ENCODE measurements at regions not wholly inside any gene's neighbourhood (a gene's known extent, or its start where the extent isn't known, plus 50 kb on each side); places are given as distances from the start of the nearest gene placed in this dataset.

DNA sequence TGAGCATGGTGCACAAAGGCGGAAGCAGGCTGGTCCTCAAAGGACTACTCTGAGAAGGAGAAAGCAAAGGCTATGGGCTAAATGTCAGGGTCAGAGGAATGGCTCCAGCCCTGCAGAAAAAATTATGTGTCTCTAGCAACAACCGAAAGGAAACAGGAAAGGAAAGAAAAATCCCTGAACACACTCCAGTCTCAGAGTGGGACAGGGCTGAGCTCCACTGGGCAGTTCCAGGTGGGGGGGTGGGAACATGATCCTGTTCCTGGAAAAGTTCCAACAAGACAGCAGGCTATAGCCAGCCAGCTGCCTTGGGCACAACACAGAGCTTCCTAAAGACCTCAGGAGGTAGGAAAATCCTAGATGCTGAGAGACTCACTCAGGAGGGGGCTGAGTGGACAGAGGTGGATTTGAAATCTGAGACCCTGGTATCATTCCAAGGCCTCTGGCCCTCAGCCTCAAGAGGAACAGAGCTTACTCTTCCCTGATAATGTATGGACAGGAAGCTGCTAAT, 1088.2 kb downstream of the TBC1D22A start:
- WGBS, 3 donors = 23 to 36% (median 26%) methylated on average over 2 of the region's 2 CpGs
- Histone ChIP-seq H3K4me3 (no peak overlapping the region), H3K9me3 (no peaks in the 10 kb centered on the region), H3K4me1 (no peaks in the 10 kb centered on the region), H3K27me3 (ENCODE audit: insufficient read depth in 3 of 3, low read length in 2 of 3) (peaks cover 0 to 6% (median 2%) of the 10 kb centered on the region in 3 donors), H3K36me3 (ENCODE audit: insufficient read depth in 1 of 2, low read depth in 1 of 2) (no peaks in the 10 kb centered on the region), H3K27ac (no peak overlapping the region)
- ATAC-seq (no peak), DNase-seq (no peak)
- TF ChIP-seq CTCF (IDR thresholded peaks at IDR 0.05) = no peak
- intact Hi-C loops (cut with DNase I) = no loop called here

- H3K27ac ChIP-seq = no peak overlapping the region
- 31 to 34% (median 33%) methylated on average over 6 of the region's 6 CpGs for WGBS, 3 donors
- no peak for TF ChIP-seq CTCF (IDR thresholded peaks at IDR 0.05)
These were observed 1087.1 kb downstream of the TBC1D22A start for GRCh38 chr22:47849576-47849975.

DNA sequence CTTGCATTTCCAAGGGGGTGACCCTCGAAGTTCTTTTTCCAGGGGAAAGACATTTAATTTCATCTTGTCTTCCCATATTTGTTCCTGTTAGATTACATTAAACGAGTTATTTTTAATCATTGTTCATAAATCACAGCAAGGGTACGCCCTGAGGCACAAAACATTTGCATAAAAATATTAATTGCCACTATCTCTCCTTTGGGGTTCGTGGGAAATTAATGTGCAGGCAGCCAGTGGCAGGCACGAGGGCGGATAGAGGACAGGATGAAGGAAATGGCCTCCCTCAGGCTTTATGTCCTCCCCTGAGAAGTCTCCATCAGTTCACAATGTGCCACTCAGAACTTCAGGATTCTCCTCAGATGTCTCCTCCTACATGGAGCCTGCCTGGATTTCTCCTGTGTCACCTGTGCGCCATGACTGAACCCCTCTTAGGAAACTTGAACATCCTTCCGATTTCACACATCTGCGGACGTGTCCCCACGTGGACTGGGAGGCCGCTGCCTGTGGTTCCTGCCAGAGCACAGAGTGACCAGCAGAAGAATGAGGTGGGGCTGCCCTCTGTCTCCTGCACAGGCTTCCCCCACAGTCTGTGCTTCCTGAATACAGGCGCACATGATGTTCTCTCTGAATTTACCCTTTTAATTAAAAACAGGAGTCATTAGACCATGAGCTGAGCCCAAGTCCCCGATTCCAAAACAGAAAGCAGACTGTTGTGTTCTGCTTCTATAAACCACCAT, 1085.9 kb downstream of the TBC1D22A start:
- no peak overlapping the region for H3K4me3 ChIP-seq
- H3K9me3 ChIP-seq = no peaks in the 10 kb centered on the region
- TF ChIP-seq CTCF (IDR thresholded peaks at IDR 0.05) = no peak
- H3K4me1 ChIP-seq = no peaks in the 10 kb centered on the region
- H3K27ac ChIP-seq = no peak overlapping the region
- H3K36me3 ChIP-seq (ENCODE audit: insufficient read depth in 1 of 2, low read depth in 1 of 2) = no peaks in the 10 kb centered on the region
- intact Hi-C loops (cut with DNase I) = no loop called here
- WGBS, 3 donors = 82 to 87% (median 83%) methylated on average over 14 of the region's 14 CpGs
- peaks cover 0 to 6% (median 5%) of the 10 kb centered on the region in 3 donors for H3K27me3 ChIP-seq (ENCODE audit: insufficient read depth in 3 of 3, low read length in 2 of 3)
- ATAC-seq (no peak), DNase-seq (no peak)

More at GRCh38 chr22:47849576-47849975, 1087.1 kb downstream of the TBC1D22A start:
- ATAC-seq = no peak
- Histone ChIP-seq H3K4me3 (no peak overlapping the region), H3K36me3 (ENCODE audit: insufficient read depth in 1 of 2, low read depth in 1 of 2) (no peaks in the 10 kb centered on the region), H3K9me3 (no peaks in the 10 kb centered on the region), H3K4me1 (no peaks in the 10 kb centered on the region), H3K27me3 (ENCODE audit: insufficient read depth in 3 of 3, low read length in 2 of 3) (peaks cover 0 to 6% (median 5%) of the 10 kb centered on the region in 3 donors)
- DNase-seq = no peak
- intact Hi-C loops (cut with DNase I) = no loop called here

DNA sequence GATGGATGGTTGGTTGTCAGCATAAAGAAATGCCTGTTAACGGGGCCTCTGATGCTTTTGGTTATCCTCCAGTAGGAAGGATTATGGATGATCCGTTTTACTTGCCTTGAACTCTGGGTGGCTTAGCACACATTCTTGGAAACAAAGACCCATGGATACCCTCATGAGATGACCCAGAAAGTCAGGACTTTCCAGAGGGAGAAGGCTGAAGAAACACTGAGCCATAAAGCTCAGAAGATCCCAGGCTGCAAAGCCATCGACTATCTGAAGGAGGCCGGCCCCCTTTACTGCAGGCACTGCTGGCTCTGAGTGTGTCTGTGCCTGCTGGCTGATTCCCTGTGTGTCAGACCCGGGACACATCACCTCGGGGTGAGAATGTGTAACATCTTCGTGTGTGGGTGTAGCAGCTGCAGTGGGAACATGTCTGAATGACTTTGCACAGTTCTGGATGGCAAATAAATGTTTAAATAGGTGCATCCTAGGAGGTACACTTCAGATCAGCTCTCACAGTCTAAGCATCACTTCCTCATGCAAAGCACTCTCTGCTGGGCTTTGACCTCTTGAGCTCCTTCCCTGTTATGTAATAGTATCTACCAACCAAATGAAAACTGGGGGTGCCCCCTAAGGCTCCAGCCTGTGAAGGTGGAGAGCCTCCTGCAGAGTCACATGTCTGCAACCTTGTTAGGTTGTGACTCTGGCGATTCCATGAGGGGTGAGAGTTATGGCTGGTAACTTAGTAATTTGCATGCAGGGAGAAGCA, 1084.9 kb downstream of the TBC1D22A start:
- DNase-seq = no peak
- no peaks in the 10 kb centered on the region for H3K4me1 ChIP-seq
- H3K9me3 ChIP-seq = no peaks in the 10 kb centered on the region
- H3K27me3 ChIP-seq (ENCODE audit: insufficient read depth in 3 of 3, low read length in 2 of 3) = peaks cover 0 to 6% (median 5%) of the 10 kb centered on the region in 3 donors
- ATAC-seq = no peak
- no peak for TF ChIP-seq CTCF (IDR thresholded peaks at IDR 0.05)
- H3K27ac ChIP-seq = no peak overlapping the region
- intact Hi-C loops (cut with DNase I) = no loop called here
- no peaks in the 10 kb centered on the region for H3K36me3 ChIP-seq (ENCODE audit: insufficient read depth in 1 of 2, low read depth in 1 of 2)
- WGBS, 3 donors = 29 to 35% (median 30%) methylated on average over 8 of the region's 8 CpGs
- H3K4me3 ChIP-seq = no peak overlapping the region

Measured in psoas muscle (tissue), 7 donors.